HG03039 (cell line): ENCODE measurements at regions not wholly inside any gene's neighbourhood (a gene's known extent, or its start where the extent isn't known, plus 50 kb on each side); places are given as distances from the start of the nearest gene placed in this dataset.

Experiments used
- ATAC-seq: cut with Tn5 transposase; IDR thresholded peaks from one replicate; pipeline ENCODE4 v1.9.1; 2021; ENCODE audit warnings: mild to moderate bottlenecking, moderate library complexity; ENCODE audit not compliant: unreplicated experiment

DNA sequence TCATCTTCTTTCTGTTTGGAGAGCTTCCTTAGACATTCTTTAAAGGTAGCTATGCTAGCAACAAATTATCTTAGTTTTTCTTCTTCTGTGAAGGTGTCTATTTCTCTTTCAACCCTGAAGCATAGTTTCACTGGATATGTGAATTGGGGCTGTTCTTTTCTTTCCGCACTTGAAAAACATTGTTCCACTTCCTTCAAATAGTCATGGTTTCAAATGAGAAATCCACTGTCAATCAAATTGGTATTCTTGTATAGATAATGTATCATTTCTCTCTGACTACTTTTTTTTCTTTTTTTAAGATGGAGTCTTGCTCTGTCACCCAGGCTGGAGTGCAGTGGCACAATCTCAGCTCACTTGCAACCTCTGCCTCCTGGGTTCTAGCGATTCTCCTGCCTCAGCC lies 254.0 kb downstream of the ANAPC1 start:
- ATAC-seq: no peak

DNA sequence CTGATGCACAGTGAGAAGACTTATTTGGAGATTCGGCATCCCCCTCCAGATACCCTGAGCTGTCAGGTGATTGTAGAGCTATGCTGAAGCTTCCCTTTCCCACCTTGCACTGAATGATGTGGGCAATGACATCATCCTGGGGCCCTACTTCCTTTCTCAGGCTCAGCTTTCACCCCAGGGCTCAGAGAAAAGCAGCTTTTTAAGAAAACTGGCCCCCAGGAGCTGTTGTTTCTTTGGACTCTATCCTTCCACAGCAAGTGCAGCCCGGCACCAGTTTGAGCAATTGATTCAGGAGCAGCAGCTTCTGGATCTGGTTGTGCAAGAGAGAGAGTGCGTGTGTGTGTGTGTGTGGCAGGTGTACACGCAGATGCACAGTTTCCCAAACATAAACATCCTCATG lies 251.3 kb downstream of the ANAPC1 start:
- no peak for ATAC-seq

DNA sequence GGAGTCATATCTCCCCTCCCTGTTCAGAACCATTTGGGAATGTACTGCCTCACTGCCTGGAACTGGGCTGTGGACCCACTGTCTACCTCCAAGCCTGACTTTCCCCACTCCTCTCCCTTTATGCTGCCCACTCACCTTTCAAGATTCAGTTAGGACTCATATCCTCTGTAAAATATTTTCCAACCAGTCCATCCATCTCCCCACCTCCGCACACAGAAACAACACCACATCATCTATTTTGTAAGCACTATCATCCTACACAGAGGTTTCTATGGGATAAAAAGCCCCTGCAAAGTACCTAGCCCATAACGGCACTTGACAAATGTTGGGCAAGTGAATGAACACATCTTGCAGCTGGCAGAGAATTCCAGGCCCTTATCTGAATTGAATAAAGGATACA lies 250.8 kb downstream of the ANAPC1 start:
- ATAC-seq: no peak

DNA sequence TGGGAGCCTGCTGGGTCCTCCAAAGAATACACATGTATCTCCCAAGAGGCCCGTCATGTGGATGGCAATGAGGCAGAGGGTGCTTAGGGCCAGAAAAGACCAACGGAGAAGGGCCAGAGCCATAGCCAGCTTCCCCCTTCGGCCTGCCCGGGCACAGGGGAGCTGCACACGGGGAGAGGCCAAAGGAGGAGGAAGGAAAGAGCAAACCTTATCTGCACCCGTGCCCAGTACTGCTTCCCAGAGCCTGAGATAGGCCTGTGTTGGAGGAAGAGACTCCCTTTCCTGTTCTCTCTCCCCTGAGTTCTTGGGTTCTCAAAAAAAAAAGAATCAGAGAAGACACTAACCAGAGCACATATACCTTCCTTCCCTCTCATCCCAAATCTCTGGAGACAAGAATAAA lies 250.3 kb downstream of the ANAPC1 start:
- ATAC-seq: no peak

DNA sequence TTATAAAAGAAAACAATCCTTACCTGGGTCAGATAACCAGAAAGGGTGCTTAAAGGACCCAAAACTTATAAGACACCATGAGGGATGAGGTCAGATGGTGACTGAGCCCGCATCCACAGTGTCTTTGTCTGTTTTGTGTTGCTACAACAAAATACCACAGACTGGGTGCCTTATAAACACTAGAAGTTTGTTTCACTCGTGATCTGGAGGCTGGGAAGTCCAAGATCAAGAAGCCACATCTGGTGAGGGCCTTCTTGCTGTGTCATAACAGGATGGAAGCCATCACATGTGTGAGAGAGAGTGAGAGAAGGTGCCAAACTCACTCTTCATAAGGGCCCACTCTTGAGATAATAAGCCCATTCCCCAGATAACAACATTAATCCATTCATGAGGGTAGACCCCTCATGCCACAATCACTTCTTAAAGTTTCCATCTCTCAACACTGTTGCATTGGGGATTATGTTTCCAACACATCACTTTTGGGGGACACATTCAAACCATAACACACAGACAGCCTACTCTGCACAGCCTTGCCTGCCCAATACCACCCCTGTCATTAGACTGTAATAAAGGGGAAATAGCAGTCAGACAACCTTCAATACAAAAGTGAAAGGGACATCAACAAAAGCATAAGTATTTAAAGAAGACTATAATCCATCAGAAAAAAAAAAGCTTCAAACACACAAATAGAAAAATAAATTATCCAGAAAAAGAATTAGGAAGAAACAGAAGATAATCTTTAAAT lies 249.8 kb downstream of the ANAPC1 start:
- no peak for ATAC-seq

DNA sequence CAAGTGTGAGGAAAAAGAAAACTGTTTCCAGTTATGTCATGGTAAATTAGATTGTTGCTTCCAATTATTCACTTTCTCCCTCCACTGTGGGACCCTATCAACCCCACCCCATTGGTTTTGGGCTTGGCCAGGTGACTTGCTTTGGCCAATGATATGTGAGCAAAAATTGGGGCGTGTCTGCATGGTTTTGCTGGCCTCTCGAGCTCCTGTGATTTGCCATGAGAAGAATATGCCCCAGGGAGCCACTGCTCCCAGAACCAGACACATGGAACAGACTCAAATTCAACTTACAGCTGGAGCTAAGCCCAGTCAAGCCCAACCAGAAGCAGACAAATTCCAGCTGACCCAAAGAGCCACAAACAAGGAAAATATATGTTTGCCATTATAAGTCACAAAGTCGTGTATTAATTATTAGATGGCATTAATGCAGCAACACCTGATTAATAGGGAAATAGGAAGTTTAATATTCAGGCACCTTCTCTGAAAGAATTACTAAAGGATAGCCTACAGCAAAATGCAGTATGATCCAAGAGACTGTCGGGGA lies 248.9 kb downstream of the ANAPC1 start:
- ATAC-seq: no peak

DNA sequence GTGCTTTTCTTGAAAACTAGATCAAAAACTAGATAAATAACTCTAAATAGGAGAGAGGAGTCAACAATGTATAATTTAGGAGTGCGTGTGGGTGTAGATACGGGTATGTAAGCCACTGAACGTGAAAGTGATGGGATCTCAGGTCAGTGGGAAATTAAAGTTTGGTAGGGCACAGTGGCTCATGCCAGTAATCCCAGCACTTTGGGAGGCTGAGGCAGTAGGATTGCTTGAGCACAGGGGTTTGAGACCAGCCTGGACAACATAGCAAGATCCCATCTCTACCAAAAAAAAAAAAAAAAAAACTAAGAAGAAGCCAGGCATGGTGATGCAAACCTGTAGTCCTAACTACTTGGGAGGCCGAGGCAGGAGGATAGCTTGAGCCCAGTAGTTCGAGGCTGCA lies 247.1 kb downstream of the ANAPC1 start:
- ATAC-seq: no peak

DNA sequence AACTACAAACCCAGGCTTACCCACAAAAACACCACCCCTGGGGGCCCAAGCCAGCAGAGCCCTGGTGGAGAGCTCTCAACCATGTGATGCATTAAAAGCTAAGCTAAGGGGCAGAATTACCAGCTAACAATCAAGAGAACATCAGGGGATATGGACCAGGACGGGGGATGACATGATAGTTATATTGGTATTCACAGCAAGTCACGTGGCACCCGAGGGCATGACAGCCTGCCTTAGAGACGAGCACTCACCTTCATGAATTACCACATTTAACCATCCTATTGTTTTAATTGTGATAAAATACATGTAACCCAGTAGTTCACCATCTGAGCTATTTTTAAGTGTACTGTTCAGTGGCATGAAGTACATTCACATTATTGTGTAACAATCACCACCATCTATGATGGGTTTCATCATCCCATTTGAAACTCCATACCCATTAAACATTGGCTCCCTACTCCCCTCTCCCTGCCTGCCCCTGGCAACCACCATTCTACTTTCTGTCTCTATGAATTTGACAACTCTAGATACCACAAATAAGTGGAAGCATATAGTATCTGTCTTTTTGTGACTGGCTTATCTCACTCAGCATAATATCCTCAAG lies 245.6 kb downstream of the ANAPC1 start:
- no peak for ATAC-seq

DNA sequence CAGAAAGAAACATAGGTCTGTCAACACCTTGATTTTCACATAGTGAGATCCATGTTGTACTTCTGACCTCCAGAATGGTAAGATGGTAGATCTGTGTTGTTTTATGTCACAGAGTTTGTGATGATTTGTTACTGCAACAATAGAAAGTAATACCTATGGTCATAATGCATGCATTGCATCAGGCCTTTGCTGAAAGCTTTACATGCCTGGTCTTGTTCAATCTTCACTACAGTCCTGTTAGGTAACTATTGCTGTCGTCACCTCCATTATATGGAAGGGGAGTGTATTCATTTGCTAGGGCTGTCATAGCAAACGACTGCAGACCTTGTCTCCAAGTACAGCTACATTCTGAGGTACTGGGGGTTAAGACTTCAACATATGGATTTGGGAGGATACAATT lies 243.5 kb downstream of the ANAPC1 start:
- ATAC-seq: no peak

DNA sequence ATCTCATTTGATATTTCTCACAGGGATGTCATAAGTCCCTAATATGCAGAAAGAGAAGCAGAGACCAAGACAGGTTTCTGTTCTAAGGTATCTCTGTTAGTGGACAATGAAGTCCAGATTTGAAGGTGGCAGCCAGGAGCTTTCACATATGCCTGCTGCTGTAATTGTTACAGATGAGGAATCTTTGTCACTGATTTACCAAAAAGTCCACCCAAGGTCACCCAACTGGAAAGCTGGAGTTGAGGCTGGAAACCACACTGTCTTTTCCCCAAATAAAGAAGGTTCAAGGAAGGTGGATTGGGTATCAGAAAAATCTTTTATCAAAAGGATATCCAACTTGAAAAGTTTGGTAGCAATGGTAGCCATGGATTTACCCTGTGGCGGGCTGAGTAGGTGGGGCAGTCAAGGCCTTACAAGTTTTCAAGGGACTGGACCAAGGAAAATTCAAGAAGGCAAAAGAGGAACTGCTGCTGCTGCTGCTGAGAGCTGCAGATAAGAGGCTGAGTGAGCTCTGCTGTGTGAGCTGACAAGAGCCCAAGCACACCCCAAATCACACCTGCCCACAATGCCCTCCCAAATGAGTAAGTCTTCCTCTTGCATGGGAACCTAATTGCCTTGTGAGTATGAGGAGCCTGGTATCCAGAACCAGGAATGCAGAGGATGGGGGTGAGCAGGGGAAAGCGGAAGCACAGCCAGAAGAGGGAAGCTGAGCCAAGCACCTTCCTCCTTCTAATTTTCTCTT lies 241.2 kb downstream of the ANAPC1 start:
- no peak for ATAC-seq

DNA sequence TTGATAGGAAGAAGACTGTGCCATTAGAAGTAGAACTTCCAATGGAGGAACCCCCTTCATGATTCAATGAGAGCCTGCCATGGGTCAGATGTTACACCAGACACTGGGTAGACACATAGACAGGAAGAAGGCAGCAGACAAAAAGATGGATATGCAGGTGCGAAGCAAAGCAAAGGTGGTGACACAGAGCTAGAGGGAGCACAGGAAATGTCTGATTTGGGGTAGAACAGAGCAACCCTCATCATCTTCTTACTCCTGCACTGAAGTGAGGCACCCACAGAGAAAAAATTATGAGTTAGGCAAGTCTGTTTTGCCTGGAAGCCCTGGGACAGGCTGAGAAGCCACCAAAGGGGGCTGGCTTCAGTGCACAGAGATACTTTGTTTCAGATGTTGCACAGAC lies 240.2 kb downstream of the ANAPC1 start:
- ATAC-seq: no peak

DNA sequence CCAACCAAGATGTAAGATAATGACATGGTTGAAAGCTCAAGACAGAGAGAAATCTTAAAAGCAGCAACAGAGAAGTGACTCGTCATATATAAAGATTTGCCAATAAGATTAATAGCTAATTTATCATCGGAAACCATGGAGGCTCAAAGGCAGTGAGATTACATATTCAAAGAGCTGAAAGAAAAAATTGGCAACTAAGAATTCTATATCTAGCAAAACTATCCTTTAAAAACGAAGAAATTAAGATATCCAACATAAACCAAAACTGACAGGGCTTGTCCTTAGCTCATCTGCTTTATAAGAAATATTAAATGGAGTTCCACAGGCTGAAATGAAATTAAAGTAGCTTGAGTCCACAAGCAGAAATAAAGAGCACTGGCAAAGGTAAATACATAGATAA lies 236.6 kb downstream of the ANAPC1 start:
- ATAC-seq: no peak

DNA sequence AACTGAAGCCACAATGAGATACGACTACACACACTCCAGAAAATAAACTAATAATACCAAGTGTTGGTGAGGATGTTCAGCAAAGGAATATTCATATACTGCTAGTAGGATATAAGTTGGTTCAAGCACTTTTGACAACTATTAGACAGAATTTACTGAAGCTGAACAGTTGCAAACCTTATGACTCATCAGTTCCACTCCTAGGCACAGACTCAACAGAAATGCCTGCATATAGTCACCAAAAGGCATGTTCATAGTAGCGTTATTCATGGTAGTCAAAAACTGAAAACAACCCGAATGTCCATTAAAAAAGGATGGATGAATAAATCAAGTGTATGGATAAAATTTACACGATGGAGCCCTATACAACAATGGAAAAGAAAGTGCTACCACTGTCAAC lies 232.0 kb downstream of the ANAPC1 start:
- ATAC-seq: no peak

DNA sequence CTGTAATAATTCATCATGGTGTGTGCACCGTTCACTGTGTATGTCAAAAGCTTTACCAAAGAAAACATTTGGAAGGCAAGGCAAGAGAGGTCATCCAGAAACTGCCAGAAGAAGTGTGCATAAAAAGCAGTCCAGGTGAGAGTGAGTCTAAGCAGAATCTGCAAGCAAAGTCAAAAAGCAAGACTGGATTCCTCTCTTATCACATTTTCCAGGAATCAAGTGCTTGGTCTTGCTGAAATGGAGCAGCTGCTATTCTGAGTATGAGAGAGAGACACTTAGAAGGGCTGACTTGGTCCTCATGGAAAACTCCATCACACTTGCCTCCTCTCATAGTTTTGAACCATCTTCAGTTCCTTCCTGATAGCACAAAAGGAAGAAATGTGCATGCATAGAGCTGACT lies 231.3 kb downstream of the ANAPC1 start:
- no peak for ATAC-seq

DNA sequence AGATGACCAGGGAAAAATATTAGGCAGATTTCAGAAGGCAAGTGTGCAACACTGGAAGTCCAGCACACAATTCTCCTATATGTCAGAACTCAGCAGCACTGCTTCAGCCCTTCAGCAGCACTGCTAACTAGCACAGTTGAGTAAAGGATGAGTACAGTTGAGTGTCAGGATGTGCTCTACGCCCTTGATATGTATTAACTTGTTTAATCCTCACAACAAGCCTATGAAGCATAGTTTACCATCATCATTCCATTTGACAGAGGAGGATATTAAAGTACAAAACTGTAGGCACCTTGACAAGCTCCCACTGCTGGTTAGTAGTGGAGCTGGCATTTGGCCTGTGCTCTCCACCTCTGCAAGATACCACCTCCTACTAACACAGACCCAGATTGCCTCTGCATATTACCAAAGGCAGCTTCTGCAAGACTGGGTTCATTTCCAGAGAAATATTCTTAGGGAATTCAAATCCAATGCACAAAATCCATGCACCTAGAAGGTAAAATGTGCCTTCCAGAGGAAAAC lies 230.8 kb downstream of the ANAPC1 start:
- ATAC-seq: no peak

DNA sequence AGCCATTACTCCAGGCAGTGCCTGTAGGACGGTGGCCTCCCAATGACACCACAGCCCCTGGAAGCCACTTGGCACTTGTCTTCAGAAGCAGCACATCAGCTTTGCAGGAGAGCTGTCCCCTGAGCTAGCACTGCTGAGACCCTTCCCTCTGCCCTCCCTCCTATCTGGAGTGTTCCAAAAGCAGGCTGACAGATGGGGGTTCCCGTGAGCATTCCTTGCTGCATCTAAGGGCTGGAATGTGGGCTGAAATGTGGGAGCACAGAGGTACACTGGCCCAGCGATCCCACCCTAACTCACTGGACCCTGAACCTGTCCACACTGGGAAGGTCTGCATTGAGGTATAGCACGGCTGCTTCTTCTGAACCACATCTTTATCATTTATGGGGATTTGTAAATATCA lies 230.1 kb downstream of the ANAPC1 start:
- ATAC-seq: no peak

DNA sequence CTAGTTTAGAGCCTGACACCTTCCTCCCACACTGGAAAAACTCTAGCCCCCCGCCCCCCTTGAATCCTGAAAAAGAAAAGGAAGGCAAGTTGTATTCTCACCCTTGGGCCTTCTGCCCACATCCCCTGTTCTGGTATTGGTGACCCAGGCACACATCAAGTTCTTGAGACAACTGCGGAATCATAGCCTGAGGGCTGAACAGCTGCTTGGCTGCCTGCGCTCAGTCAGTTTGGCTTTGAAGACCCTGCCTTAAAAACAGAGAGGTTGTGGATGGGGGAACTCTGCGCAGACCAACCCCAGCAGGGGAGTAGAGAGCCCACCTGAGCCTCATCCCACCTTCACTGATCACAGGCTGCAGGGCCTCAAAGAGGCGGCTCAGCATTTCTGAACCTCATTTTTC lies 229.2 kb downstream of the ANAPC1 start:
- no peak for ATAC-seq

DNA sequence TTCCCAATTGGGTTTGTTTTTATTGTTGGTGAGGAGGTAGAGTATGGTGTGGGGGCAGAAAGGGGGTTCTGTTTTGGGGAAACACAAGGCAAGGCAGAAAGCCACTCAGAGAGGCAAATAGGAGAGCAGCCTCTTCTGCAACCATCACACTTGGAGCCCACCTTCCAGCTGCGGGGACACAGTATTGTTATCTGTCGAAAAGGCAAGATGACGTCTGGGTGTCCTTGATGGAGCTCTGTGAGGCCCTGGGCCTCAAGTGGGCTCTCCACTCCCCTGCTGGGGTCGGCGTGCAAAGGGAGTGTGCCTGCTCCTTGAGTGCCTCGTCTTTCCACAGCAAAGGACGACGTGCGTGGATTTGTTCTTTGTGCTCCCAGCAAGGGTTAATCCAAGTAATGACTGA lies 227.6 kb downstream of the ANAPC1 start:
- ATAC-seq: no peak

DNA sequence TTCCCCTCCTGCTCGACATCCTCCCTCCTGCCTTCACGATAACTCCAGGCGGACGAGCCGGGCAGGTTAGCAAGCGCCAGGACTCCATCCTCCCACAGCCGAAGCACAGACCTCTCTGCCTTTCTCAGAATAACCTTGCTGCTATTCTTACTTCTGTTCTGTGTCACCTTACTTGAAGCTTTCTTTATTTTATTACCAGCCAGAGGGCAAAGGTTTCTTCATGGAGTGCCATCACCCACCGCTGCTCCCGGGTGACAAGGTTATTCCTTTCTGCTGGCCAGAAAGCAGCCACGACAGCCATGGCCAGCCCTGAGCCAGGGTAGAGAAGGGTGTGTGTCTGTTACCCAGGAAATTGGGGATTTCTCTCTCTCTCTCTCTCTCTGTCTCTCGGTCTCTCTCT lies 227.1 kb downstream of the ANAPC1 start:
- no peak for ATAC-seq

DNA sequence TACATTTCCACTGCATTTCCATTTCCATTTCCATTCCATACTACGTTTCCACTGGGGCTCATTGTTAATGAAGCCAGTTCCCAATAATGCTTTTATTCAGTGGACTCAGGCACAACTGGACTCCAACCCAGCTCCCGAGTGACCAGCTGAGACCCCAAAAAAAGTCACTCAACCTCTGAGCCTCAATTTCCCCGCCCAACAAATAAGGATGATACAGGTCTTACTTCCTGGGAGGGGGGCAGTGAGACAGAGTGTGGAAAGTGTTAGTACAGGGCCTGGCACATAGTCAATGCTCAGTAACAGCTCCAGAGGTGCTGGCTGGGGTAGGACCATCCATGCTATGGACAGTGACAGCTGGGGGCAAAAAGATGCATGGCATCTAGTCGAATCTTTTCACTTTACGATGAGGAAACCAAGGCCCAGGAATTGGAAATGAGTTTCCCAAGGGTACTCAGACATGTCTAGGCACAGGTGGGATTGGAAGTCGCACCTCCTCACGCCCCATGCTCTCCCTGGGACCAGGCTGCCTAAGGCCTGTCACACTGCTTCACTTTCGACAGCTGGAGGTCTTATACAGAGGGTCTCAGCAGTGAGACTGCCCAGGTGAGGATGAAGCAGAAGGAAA lies 226.5 kb downstream of the ANAPC1 start:
- ATAC-seq: no peak
